Transverse colon (tissue), 4 donors: ENCODE measurements at regions not wholly inside any gene's neighbourhood (a gene's known extent, or its start where the extent isn't known, plus 50 kb on each side); places are given as distances from the start of the nearest gene placed in this dataset.

Experiments
- CTCF ChIP-seq, 5 experiments: fragments of 200-600 bp in 3 of 5; fragments of 450-650 bp in 2 of 5; sonication (generic) in 3 of 5; IDR thresholded peaks; 1 replicate in 2 of 5; 2 replicates in 3 of 5; pipeline ENCODE4 v1.5.1; 2016 to 2017; ENCODE audit warnings: antibody characterized with exemption in 5 of 5, inconsistent platforms in 3 of 5, mild to moderate bottlenecking in 2 of 5, moderate library complexity in 1 of 5
- POLR2A ChIP-seq: fragments of 450-650 bp; IDR thresholded peaks from one replicate; pipeline ENCODE4 v1.6.1; 2016; ENCODE audit warnings: antibody characterized with exemption, mild to moderate bottlenecking, moderate library complexity
- POLR2AphosphoS5 ChIP-seq, 3 donors: sonication (generic); formaldehyde crosslinking; IDR thresholded peaks; one replicate each; pipeline ENCODE4 v1.6.1; 2016; ENCODE audit warnings: antibody characterized with exemption in 3 of 3

GRCh38 chr13:72590091-72590740 lies 137.2 kb downstream of the MZT1 start:
- TF ChIP-seq POLR2A (no peak), CTCF (IDR thresholded peaks at IDR 0.05) (no peak), POLR2AphosphoS5 (IDR thresholded peaks at IDR 0.05) (no peak)
